Caco-2 (cell line): ENCODE measurements at regions not wholly inside any gene's neighbourhood (a gene's known extent, or its start where the extent isn't known, plus 50 kb on each side); places are given as distances from the start of the nearest gene placed in this dataset.

Source experiments
- BruUV-seq: library from RNA; stranded (reverse); fragments of 400-500 nt; replicated peaks from 2 replicates; lab custom pipeline; 2021; lab: Mats Ljungman, UMichigan
- CTCF ChIA-PET: fragments of 300-600 bp; sonication (Branson Sonifier 250); formaldehyde crosslinking; loops from one replicate; lab custom pipeline; 2022; ENCODE audit warnings: antibody characterized with exemption; lab: Charles Lee
- POLR2A ChIA-PET: fragments of 300-600 bp; sonication (Branson Sonifier 250); formaldehyde crosslinking; loops from one replicate; lab custom pipeline; 2022; ENCODE audit warnings: antibody characterized with exemption; lab: Charles Lee
- DNase-seq, 2 experiments: peaks; one replicate each; pipeline versions ENCODE4 v3.0.0 to v3.0.0-alpha.2; 2020 to 2022
- H3K27me3 ChIP-seq: replicated peaks from 2 replicates; pipeline ENCODE4 v1.6.0; 2011; ENCODE audit warnings: low read length; ENCODE audit not compliant: control insufficient read depth, insufficient read depth
- H3K36me3 ChIP-seq: 2 replicates; pipeline ENCODE4 v1.5.1; 2011; ENCODE audit warnings: low read length; ENCODE audit not compliant: control insufficient read depth, insufficient read depth
- H3K4me1 ChIP-seq: fragments of 250-450 bp; sonication (Bioruptor Pico); 2 replicates; pipeline ENCODE4 v1.5.1; 2020; ENCODE audit warnings: mild to moderate bottlenecking
- H3K4me3 ChIP-seq: 2 replicates; pipeline ENCODE4 v1.5.1; 2011; ENCODE audit warnings: low read depth, mild to moderate bottlenecking, control low read depth, low read length
- H3K9me3 ChIP-seq: fragments of 250-450 bp; sonication (Bioruptor Pico); 2 replicates; pipeline ENCODE4 v1.5.1; 2020; ENCODE audit warnings: mild to moderate bottlenecking, moderate library complexity
- H3K27ac Mint-ChIP-seq: one replicate; pipeline ENCODE4 v1.8.0; 2022; ENCODE audit warnings: mixed read lengths; ENCODE audit not compliant: unreplicated experiment
- H3K27me3 Mint-ChIP-seq: one replicate; pipeline ENCODE4 v1.8.0; 2022; ENCODE audit warnings: mixed read lengths; ENCODE audit not compliant: insufficient read depth, unreplicated experiment
- H3K36me3 Mint-ChIP-seq: one replicate; pipeline ENCODE4 v1.8.0; 2022; ENCODE audit warnings: mild to moderate bottlenecking, mixed read lengths; ENCODE audit not compliant: insufficient read depth, unreplicated experiment
- H3K4me1 Mint-ChIP-seq: one replicate; pipeline ENCODE4 v1.8.0; 2022; ENCODE audit warnings: low read depth, mixed read lengths; ENCODE audit not compliant: unreplicated experiment
- H3K4me3 Mint-ChIP-seq: one replicate; pipeline ENCODE4 v1.8.0; 2022; ENCODE audit warnings: mild to moderate bottlenecking, moderate library complexity, mixed read lengths; ENCODE audit not compliant: unreplicated experiment
- H3K9me3 Mint-ChIP-seq: one replicate; pipeline ENCODE4 v1.8.0; 2022; ENCODE audit warnings: mixed read lengths; ENCODE audit not compliant: unreplicated experiment
- CTCF ChIP-seq, 2 experiments: fragments of 200-600 bp in 1 of 2; IDR thresholded peaks; 1 replicate in 1 of 2; 2 replicates in 1 of 2; pipeline versions ENCODE4 v1.5.1 to v1.8.0; 2011 to 2022; ENCODE audit warnings: antibody characterized with exemption in 1 of 2, control low read depth in 1 of 2, inconsistent platforms in 1 of 2, low read depth in 1 of 2, low read length in 1 of 2, mild to moderate bottlenecking in 1 of 2, moderate library complexity in 1 of 2; ENCODE audit not compliant: insufficient read depth in 1 of 2, severe bottlenecking in 1 of 2, unreplicated experiment in 1 of 2
- intact Hi-C: fragments of 100-400 bp; cut with micrococcal nuclease; formaldehyde crosslinking; loops from one replicate; pipeline ENCODE4 v1.10.0; 2022; ENCODE audit not compliant: unreplicated experiment

GRCh38 chr5:92599217-92599810 is 981.7 kb downstream of the NR2F1-AS1 start:
- H3K4me1 ChIP-seq, result no peaks in the 10 kb centered on the region
- intact Hi-C loops, result no loop called here
- no peaks in the 10 kb centered on the region for H3K36me3 ChIP-seq
- Mint-ChIP-seq H3K4me1 (no peaks in the 10 kb centered on the region), H3K9me3 (no peaks in the 10 kb centered on the region), H3K4me3 (no peak overlapping the region), H3K27me3 (no peaks in the 10 kb centered on the region), H3K36me3 (no peaks in the 10 kb centered on the region), H3K27ac (no peak overlapping the region)
- no peaks in the 10 kb centered on the region; the same call in 1 of the 2 replicates for H3K9me3 ChIP-seq
- H3K4me3 ChIP-seq, result no peak overlapping the region
- ChIA-PET POLR2A (no interaction called here), CTCF (no interaction called here)
- no TSS peak for BruUV-seq
- DNase-seq, result no peak
- H3K27me3 ChIP-seq, result no peaks in the 10 kb centered on the region
- TF ChIP-seq CTCF (IDR thresholded peaks at IDR 0.05; ENCODE audit: insufficient read depth in 1 of 2, low read depth in 1 of 2, low read length in 1 of 2, severe bottlenecking in 1 of 2, unreplicated experiment in 1 of 2), result no peak

- CTCF ChIA-PET, result no interaction called here
- DNase-seq, result no peak
- H3K27ac Mint-ChIP-seq, result no peak overlapping the region
- H3K9me3 ChIP-seq, result no peaks in the 10 kb centered on the region; the same call in 1 of the 2 replicates
- intact Hi-C loops, result no loop called here
- H3K36me3 ChIP-seq, result no peaks in the 10 kb centered on the region
- no peak overlapping the region for H3K4me3 Mint-ChIP-seq
- H3K4me1 Mint-ChIP-seq, result no peaks in the 10 kb centered on the region
- no peaks in the 10 kb centered on the region for H3K27me3 Mint-ChIP-seq
- H3K27me3 ChIP-seq, result no peaks in the 10 kb centered on the region
- H3K4me3 ChIP-seq, result no peak overlapping the region
- TF ChIP-seq CTCF (IDR thresholded peaks at IDR 0.05; ENCODE audit: insufficient read depth in 1 of 2, low read depth in 1 of 2, low read length in 1 of 2, severe bottlenecking in 1 of 2, unreplicated experiment in 1 of 2), result no peak
- H3K36me3 Mint-ChIP-seq, result no peaks in the 10 kb centered on the region
- H3K9me3 Mint-ChIP-seq, result no peaks in the 10 kb centered on the region
- POLR2A ChIA-PET, result no interaction called here
- no peaks in the 10 kb centered on the region for H3K4me1 ChIP-seq
- no TSS peak for BruUV-seq
Measured at GRCh38 chr5:92594031-92594430, 987.0 kb downstream of the NR2F1-AS1 start.

- Histone ChIP-seq H3K27me3 (no peaks in the 10 kb centered on the region), H3K4me1 (no peaks in the 10 kb centered on the region), H3K9me3 (no peaks in the 10 kb centered on the region), H3K36me3 (no peaks in the 10 kb centered on the region), H3K4me3 (no peak overlapping the region)
- Mint-ChIP-seq H3K4me1 (no peaks in the 10 kb centered on the region), H3K4me3 (no peak overlapping the region), H3K27ac (no peak overlapping the region), H3K27me3 (no peaks in the 10 kb centered on the region), H3K9me3 (no peaks in the 10 kb centered on the region), H3K36me3 (no peaks in the 10 kb centered on the region)
- DNase-seq, result no peak
- ChIA-PET CTCF (no interaction called here), POLR2A (no interaction called here)
- TF ChIP-seq CTCF (IDR thresholded peaks at IDR 0.05; ENCODE audit: insufficient read depth in 1 of 2, low read depth in 1 of 2, low read length in 1 of 2, severe bottlenecking in 1 of 2, unreplicated experiment in 1 of 2), result no peak
- no TSS peak for BruUV-seq
- intact Hi-C loops, result no loop called here
Measured at GRCh38 chr5:92588876-92589275, 992.1 kb downstream of the NR2F1-AS1 start.
